ENCODE measurements at regions not wholly inside any gene's neighbourhood (a gene's known extent, or its start where the extent isn't known, plus 50 kb on each side); places are given as distances from the start of the nearest gene placed in this dataset.

DNA sequence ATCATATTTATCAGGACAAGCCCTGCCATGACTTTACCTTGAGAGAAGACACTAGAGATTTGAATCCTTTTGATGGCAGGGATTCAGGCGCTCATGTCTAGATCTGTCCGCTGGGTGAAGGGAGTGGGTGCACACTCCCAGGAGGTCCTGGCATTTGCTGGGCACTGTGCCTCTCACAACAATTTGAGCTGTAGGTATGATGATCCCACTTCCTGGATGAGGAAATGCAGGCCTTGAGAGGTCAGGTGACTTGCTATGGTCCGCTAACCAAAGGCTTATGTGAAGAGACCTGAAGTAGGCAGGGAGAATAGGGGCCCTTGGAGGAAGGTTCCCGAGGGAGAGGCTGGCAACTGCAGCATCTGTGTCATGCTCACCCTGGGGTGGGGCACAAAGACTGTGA is 206.1 kb downstream of the HAUS1 start:
- no peaks in the 10 kb centered on the region for H3K79me1 ChIP-seq (ENCODE audit: low read depth, low read length)
- no peaks in the 10 kb centered on the region for H3K36me3 ChIP-seq (replicated peaks in 1 of 2; ENCODE audit: control insufficient read depth in 2 of 2, insufficient read depth in 2 of 2, low read length in 2 of 2)
- no peaks in the 10 kb centered on the region for H3K4me1 ChIP-seq (ENCODE audit: control insufficient read depth in 2 of 2, insufficient read depth in 1 of 2, low read depth in 1 of 2, low read length in 2 of 2)
- no peak overlapping the region for H3K4me3 ChIP-seq (ENCODE audit: low read length in 2 of 2)
- H3K23ac ChIP-seq (ENCODE audit: low read depth, low read length, poor library complexity), result no peak overlapping the region
- no peak overlapping the region for H2BK15ac ChIP-seq (ENCODE audit: low read length)
- H3K14ac ChIP-seq (ENCODE audit: low read length), result no peak overlapping the region
- no peak overlapping the region for H2BK120ac ChIP-seq (ENCODE audit: low read depth, low read length)
- DNase-seq (ENCODE audit: low spot score), result no peak
- H4K8ac ChIP-seq (ENCODE audit: low read depth, low read length), result no peak overlapping the region
- no peak overlapping the region for H3K4me2 ChIP-seq (ENCODE audit: insufficient read depth, low read length, poor library complexity, severe bottlenecking)
- H2BK12ac ChIP-seq (ENCODE audit: low read length), result no peak overlapping the region
- H3K9ac ChIP-seq (ENCODE audit: low read depth, low read length, poor library complexity), result no peak overlapping the region
- no peak overlapping the region for H3K27ac ChIP-seq (replicated peaks; ENCODE audit: low read length)
- no peak overlapping the region for H3K4ac ChIP-seq (ENCODE audit: low read length)
- no CpG with 5 or more reads among the region's 4 CpGs for WGBS, 2 donors (ENCODE audit: extremely low coverage in 2 of 2, insufficient read length in 2 of 2, insufficient replicate concordance in 1 of 2)
- no peak overlapping the region for H3K18ac ChIP-seq (ENCODE audit: low read length)
- H2AK5ac ChIP-seq (ENCODE audit: low read depth, low read length), result no peak overlapping the region
- no peak overlapping the region for H4K91ac ChIP-seq (ENCODE audit: low read depth, low read length, poor library complexity)
- H2AFZ ChIP-seq (ENCODE audit: low read length), result no peak overlapping the region
- H2BK5ac ChIP-seq (ENCODE audit: low read length), result no peak overlapping the region
- peaks cover 0 to 7% of the 10 kb centered on the region in 2 donors for H3K9me3 ChIP-seq (replicated peaks in 1 of 2; ENCODE audit: control insufficient read depth in 2 of 2, insufficient read depth in 1 of 2, low read depth in 1 of 2, low read length in 2 of 2)
- H3K27me3 ChIP-seq (ENCODE audit: control insufficient read depth in 3 of 3, insufficient read depth in 3 of 3, low read depth in 1 of 3, low read length in 3 of 3), result peaks cover 0 to 53% (median 0%) of the 10 kb centered on the region in 3 experiments

DNA sequence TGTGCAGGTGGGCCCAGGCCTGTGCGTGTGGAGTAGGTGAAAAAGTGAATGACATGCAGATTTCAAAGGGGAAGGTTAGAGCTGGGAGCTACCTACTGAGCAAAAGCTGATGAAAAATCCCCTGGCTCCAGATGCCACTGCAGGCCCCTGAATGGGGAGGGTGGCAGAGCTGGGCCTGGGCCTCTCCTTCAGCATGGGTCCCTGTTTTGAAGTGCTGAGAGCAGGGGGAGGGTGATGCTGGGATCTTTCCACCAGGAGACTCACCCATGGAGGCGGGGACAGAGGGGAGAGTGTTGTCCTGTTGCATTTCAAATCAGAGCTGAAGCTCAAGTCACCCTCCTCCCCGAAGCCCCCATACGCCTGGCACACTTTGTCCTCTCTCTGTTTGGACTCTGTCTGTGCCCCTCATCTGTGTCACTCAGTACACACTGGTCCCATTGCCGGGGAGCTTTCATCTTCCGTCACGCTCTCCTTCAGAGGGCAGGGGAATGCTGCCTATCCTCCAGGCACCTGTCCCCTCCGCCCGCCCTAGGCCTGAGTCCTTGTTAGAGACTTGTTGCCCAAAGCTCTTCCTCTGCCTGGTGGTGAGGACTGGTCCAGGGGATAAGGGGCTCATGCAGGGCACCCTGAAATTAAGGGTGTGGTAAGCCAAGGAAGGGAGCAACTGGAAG is 206.6 kb downstream of the HAUS1 start:
- Histone ChIP-seq H3K14ac (ENCODE audit: low read length) (no peak overlapping the region), H3K36me3 (replicated peaks in 1 of 2; ENCODE audit: control insufficient read depth in 2 of 2, insufficient read depth in 2 of 2, low read length in 2 of 2) (no peaks in the 10 kb centered on the region), H3K4me1 (ENCODE audit: control insufficient read depth in 2 of 2, insufficient read depth in 1 of 2, low read depth in 1 of 2, low read length in 2 of 2) (no peaks in the 10 kb centered on the region), H3K18ac (ENCODE audit: low read length) (peak overlapping the region; percentile 32), H3K23ac (ENCODE audit: low read depth, low read length, poor library complexity) (no peak overlapping the region), H2BK12ac (ENCODE audit: low read length) (peak overlapping the region; percentile 24), H2AFZ (ENCODE audit: low read length) (no peak overlapping the region), H2BK120ac (ENCODE audit: low read depth, low read length) (no peak overlapping the region), H2BK15ac (ENCODE audit: low read length) (no peak overlapping the region), H3K27me3 (ENCODE audit: control insufficient read depth in 3 of 3, insufficient read depth in 3 of 3, low read depth in 1 of 3, low read length in 3 of 3) (peaks cover 0 to 53% (median 0%) of the 10 kb centered on the region in 3 experiments), H3K27ac (replicated peaks; ENCODE audit: low read length) (no peak overlapping the region), H2BK5ac (ENCODE audit: low read length) (no peak overlapping the region), H3K9ac (ENCODE audit: low read depth, low read length, poor library complexity) (no peak overlapping the region), H2AK5ac (ENCODE audit: low read depth, low read length) (no peak overlapping the region), H3K4me2 (ENCODE audit: insufficient read depth, low read length, poor library complexity, severe bottlenecking) (no peak overlapping the region), H3K4ac (ENCODE audit: low read length) (no peak overlapping the region), H3K79me1 (ENCODE audit: low read depth, low read length) (no peaks in the 10 kb centered on the region), H3K9me3 (replicated peaks in 1 of 2; ENCODE audit: control insufficient read depth in 2 of 2, insufficient read depth in 1 of 2, low read depth in 1 of 2, low read length in 2 of 2) (peaks cover 0 to 7% of the 10 kb centered on the region in 2 donors), H4K91ac (ENCODE audit: low read depth, low read length, poor library complexity) (no peak overlapping the region), H3K4me3 (ENCODE audit: low read length in 2 of 2) (no peak overlapping the region), H4K8ac (ENCODE audit: low read depth, low read length) (no peak overlapping the region)
- DNase-seq (ENCODE audit: low spot score), result no peak
- no CpG with 5 or more reads among the region's 9 CpGs for WGBS, 2 donors (ENCODE audit: extremely low coverage in 2 of 2, insufficient read length in 2 of 2, insufficient replicate concordance in 1 of 2)

DNA sequence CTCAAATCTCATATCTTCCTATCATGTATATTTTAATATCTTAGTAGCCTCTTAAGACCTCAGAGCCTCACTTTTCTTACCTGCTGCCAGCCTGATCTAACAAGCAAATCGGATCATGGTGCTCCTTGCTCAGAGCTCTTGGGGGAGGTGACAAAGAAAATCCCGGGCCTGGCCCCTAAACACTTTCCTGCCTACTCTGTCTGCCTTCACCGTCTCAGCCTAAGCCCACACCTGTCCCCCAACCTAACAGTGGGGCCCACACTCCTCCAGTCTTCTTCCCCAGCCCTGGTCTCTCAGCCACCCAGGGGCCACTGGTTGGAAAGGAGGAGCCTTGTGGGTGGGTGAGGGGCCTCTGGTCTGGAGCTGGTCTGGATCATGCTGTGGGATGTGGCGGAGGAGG is 207.3 kb downstream of the HAUS1 start:
- H3K23ac ChIP-seq (ENCODE audit: low read depth, low read length, poor library complexity), result no peak overlapping the region
- no peak overlapping the region for H3K4ac ChIP-seq (ENCODE audit: low read length)
- H3K4me1 ChIP-seq (ENCODE audit: control insufficient read depth in 2 of 2, insufficient read depth in 1 of 2, low read depth in 1 of 2, low read length in 2 of 2), result no peaks in the 10 kb centered on the region
- H2AK5ac ChIP-seq (ENCODE audit: low read depth, low read length), result peak overlapping the region; percentile 6
- no peak overlapping the region for H4K8ac ChIP-seq (ENCODE audit: low read depth, low read length)
- no peaks in the 10 kb centered on the region for H3K79me1 ChIP-seq (ENCODE audit: low read depth, low read length)
- no peak overlapping the region for H2BK15ac ChIP-seq (ENCODE audit: low read length)
- H2AFZ ChIP-seq (ENCODE audit: low read length), result no peak overlapping the region
- H3K4me3 ChIP-seq (ENCODE audit: low read length in 2 of 2), result no peak overlapping the region
- peak overlapping the region; percentile 32 for H3K18ac ChIP-seq (ENCODE audit: low read length)
- no peak overlapping the region for H2BK5ac ChIP-seq (ENCODE audit: low read length)
- WGBS, 2 donors (ENCODE audit: extremely low coverage in 2 of 2, insufficient read length in 2 of 2, insufficient replicate concordance in 1 of 2), result no CpG with 5 or more reads among the region's 4 CpGs
- no peak overlapping the region for H3K9ac ChIP-seq (ENCODE audit: low read depth, low read length, poor library complexity)
- H3K9me3 ChIP-seq (replicated peaks in 1 of 2; ENCODE audit: control insufficient read depth in 2 of 2, insufficient read depth in 1 of 2, low read depth in 1 of 2, low read length in 2 of 2), result peaks cover 0 to 2% of the 10 kb centered on the region in 2 donors
- H3K14ac ChIP-seq (ENCODE audit: low read length), result no peak overlapping the region
- no peak overlapping the region for H4K91ac ChIP-seq (ENCODE audit: low read depth, low read length, poor library complexity)
- peaks cover 0 to 53% (median 0%) of the 10 kb centered on the region in 3 experiments for H3K27me3 ChIP-seq (ENCODE audit: control insufficient read depth in 3 of 3, insufficient read depth in 3 of 3, low read depth in 1 of 3, low read length in 3 of 3)
- H3K27ac ChIP-seq (replicated peaks; ENCODE audit: low read length), result no peak overlapping the region
- H3K4me2 ChIP-seq (ENCODE audit: insufficient read depth, low read length, poor library complexity, severe bottlenecking), result no peak overlapping the region
- H2BK120ac ChIP-seq (ENCODE audit: low read depth, low read length), result no peak overlapping the region
- no peak overlapping the region for H2BK12ac ChIP-seq (ENCODE audit: low read length)
- DNase-seq (ENCODE audit: low spot score), result no peak
- no peaks in the 10 kb centered on the region for H3K36me3 ChIP-seq (replicated peaks in 1 of 2; ENCODE audit: control insufficient read depth in 2 of 2, insufficient read depth in 2 of 2, low read length in 2 of 2)

DNA sequence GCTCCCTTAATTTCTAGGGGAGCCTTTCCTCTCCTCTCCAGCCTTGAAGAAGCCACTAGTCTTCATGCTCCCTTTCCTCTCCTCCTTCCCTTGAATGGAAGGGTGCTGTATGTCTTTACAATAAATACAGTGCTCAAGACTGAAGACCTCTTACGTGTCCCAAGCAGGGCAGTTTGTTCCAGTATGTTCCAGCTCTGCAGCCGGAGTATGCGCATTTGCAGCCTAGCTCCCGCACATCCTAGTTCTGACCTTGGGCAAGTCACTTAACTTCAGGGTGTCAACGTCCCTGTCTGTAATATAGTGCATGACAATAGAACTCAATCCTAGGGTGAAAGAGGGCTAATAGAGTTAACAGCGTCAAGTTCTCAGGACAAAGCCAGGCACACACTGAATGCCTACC is 208.0 kb downstream of the HAUS1 start:
- peaks cover 0 to 53% (median 0%) of the 10 kb centered on the region in 3 experiments for H3K27me3 ChIP-seq (ENCODE audit: control insufficient read depth in 3 of 3, insufficient read depth in 3 of 3, low read depth in 1 of 3, low read length in 3 of 3)
- no peak overlapping the region for H3K9ac ChIP-seq (ENCODE audit: low read depth, low read length, poor library complexity)
- H3K9me3 ChIP-seq (replicated peaks in 1 of 2; ENCODE audit: control insufficient read depth in 2 of 2, insufficient read depth in 1 of 2, low read depth in 1 of 2, low read length in 2 of 2), result no peaks in the 10 kb centered on the region
- no peak overlapping the region for H2AK5ac ChIP-seq (ENCODE audit: low read depth, low read length)
- no peak overlapping the region for H3K27ac ChIP-seq (replicated peaks; ENCODE audit: low read length)
- no peak overlapping the region for H2BK5ac ChIP-seq (ENCODE audit: low read length)
- H3K23ac ChIP-seq (ENCODE audit: low read depth, low read length, poor library complexity), result no peak overlapping the region
- H4K8ac ChIP-seq (ENCODE audit: low read depth, low read length), result no peak overlapping the region
- H3K4ac ChIP-seq (ENCODE audit: low read length), result no peak overlapping the region
- no peaks in the 10 kb centered on the region for H3K36me3 ChIP-seq (replicated peaks in 1 of 2; ENCODE audit: control insufficient read depth in 2 of 2, insufficient read depth in 2 of 2, low read length in 2 of 2)
- no peak overlapping the region for H3K14ac ChIP-seq (ENCODE audit: low read length)
- no peak overlapping the region for H2BK15ac ChIP-seq (ENCODE audit: low read length)
- no peak overlapping the region for H2BK120ac ChIP-seq (ENCODE audit: low read depth, low read length)
- no peak overlapping the region for H3K18ac ChIP-seq (ENCODE audit: low read length)
- no peak overlapping the region for H2BK12ac ChIP-seq (ENCODE audit: low read length)
- no peak overlapping the region for H2AFZ ChIP-seq (ENCODE audit: low read length)
- WGBS, 2 donors (ENCODE audit: extremely low coverage in 2 of 2, insufficient read length in 2 of 2, insufficient replicate concordance in 1 of 2), result no CpG with 5 or more reads among the region's 6 CpGs
- no peak overlapping the region for H4K91ac ChIP-seq (ENCODE audit: low read depth, low read length, poor library complexity)
- H3K4me2 ChIP-seq (ENCODE audit: insufficient read depth, low read length, poor library complexity, severe bottlenecking), result no peak overlapping the region
- no peaks in the 10 kb centered on the region for H3K79me1 ChIP-seq (ENCODE audit: low read depth, low read length)
- no peak overlapping the region for H3K4me3 ChIP-seq (ENCODE audit: low read length in 2 of 2)
- no peaks in the 10 kb centered on the region for H3K4me1 ChIP-seq (ENCODE audit: control insufficient read depth in 2 of 2, insufficient read depth in 1 of 2, low read depth in 1 of 2, low read length in 2 of 2)
- DNase-seq (ENCODE audit: low spot score), result no peak
